ENCODE measurements at regions not wholly inside any gene's neighbourhood (a gene's known extent, or its start where the extent isn't known, plus 50 kb on each side); places are given as distances from the start of the nearest gene placed in this dataset.

DNA sequence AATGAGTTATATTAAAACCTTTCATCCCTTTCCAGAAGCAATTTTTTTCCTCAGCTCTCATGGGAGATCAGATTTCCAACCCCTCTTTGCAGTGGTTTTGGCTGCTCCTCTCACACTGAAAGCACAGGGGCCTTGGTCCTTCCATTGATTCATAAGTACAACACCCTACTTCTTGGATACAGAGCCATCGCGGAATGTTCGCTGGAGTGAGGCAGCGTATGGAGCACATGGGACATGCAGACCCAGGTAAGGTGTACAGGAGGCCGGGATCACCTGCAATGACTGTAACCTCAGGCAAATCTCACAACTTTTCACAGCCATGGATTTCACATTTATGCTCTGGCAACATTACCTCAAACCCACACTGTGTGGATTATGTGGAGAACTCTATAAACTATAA, 75.2 kb upstream of the HEY2 start:
- no peak for TF ChIP-seq CTCF (IDR thresholded peaks at IDR 0.05; ENCODE audit: insufficient read depth, low read depth, low read length)
- Histone ChIP-seq H3K4me3 (ENCODE audit: low read depth, low read length) (no peak overlapping the region), H3K36me3 (ENCODE audit: control insufficient read depth, insufficient read depth, low read length) (no peaks in the 10 kb centered on the region), H3K27me3 (ENCODE audit: control insufficient read depth, insufficient read depth, low read length) (no peaks in the 10 kb centered on the region)
- ChIA-PET CTCF (no interaction called here), POLR2A (interaction anchor here (0.7 kb wide), 1 partner anchor 164 kb away, joined by 3 read pairs; no protein-coding TSS in a partner anchor)
- no peak for DNase-seq (ENCODE audit: low read depth)

DNA sequence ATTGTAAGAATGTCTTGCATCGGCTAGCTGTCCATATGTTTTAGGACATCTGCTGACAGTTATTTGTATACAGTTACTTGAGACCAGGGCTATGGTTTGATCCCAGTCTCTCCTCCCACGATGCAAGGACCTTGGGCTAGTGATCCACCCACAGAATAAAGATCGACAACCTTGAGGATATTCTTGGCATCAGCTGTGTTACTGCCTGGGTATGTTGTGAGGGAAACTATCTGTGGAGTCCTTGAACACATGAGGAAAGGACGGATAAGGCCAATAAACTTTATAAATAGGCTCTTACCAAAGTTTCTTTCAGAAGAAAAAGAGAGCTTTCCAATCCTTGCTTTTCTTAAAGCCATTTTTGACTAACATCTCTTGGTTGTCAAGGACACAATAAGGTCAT, 70.8 kb upstream of the HEY2 start:
- H3K27me3 ChIP-seq (ENCODE audit: control insufficient read depth, insufficient read depth, low read length), result no peaks in the 10 kb centered on the region
- ChIA-PET CTCF (no interaction called here), POLR2A (no interaction called here)
- TF ChIP-seq CTCF (IDR thresholded peaks at IDR 0.05; ENCODE audit: insufficient read depth, low read depth, low read length), result no peak
- no peak for DNase-seq (ENCODE audit: low read depth)
- no peak overlapping the region for H3K4me3 ChIP-seq (ENCODE audit: low read depth, low read length)
- no peaks in the 10 kb centered on the region for H3K36me3 ChIP-seq (ENCODE audit: control insufficient read depth, insufficient read depth, low read length)

DNA sequence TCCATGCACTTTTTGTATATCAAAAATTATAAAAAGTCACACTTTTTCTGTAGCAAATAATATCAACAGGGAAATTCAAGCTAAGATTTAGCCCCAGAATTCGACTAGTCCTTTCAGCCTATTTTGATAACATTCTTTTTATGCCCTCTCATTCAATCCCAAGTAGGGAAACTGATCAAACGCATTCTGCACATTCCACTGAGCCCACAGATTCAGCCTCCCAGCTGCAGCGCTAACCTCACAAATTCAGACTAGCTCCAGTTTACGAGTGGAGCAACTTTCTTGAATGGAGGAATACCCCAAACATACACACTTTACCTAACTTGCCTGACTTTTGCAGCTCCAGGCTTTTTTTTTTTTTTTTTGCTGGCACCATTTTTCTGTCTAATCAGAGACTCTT, 70.3 kb upstream of the HEY2 start:
- ChIA-PET CTCF (no interaction called here), POLR2A (no interaction called here)
- Histone ChIP-seq H3K4me3 (ENCODE audit: low read depth, low read length) (no peak overlapping the region), H3K36me3 (ENCODE audit: control insufficient read depth, insufficient read depth, low read length) (no peaks in the 10 kb centered on the region), H3K27me3 (ENCODE audit: control insufficient read depth, insufficient read depth, low read length) (no peaks in the 10 kb centered on the region)
- DNase-seq (ENCODE audit: low read depth), result no peak
- no peak for TF ChIP-seq CTCF (IDR thresholded peaks at IDR 0.05; ENCODE audit: insufficient read depth, low read depth, low read length)

DNA sequence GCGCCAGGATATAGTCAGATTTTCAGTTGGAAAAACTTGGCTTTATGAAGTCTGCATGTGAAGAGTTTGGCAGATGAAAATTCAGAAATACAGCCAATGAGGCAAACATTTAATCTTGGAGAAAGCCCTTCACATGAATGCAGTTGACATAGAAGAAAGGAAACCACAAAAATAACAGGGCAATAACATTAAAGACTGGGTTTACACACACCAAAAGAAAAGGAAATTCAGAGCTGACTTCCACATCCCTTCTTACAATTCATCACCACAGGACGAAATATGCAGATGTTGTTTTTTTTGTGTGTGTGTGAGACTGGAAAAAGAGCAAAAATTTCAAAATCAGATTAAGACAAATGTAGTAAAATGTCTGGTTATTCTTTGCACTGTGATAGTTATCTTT, 69.8 kb upstream of the HEY2 start:
- H3K27me3 ChIP-seq (ENCODE audit: control insufficient read depth, insufficient read depth, low read length), result no peaks in the 10 kb centered on the region
- ChIA-PET POLR2A (no interaction called here), CTCF (no interaction called here)
- H3K4me3 ChIP-seq (ENCODE audit: low read depth, low read length), result no peak overlapping the region
- no peak for DNase-seq (ENCODE audit: low read depth)
- no peaks in the 10 kb centered on the region for H3K36me3 ChIP-seq (ENCODE audit: control insufficient read depth, insufficient read depth, low read length)
- TF ChIP-seq CTCF (IDR thresholded peaks at IDR 0.05; ENCODE audit: insufficient read depth, low read depth, low read length), result no peak

GRCh38 chr6:125682939-125683338, 66.5 kb upstream of the HEY2 start:
- ChIA-PET POLR2A (no interaction called here), CTCF (no interaction called here)
- no peak for DNase-seq (ENCODE audit: low read depth)
- no peak overlapping the region for H3K4me3 ChIP-seq (ENCODE audit: low read depth, low read length)
- no peak for TF ChIP-seq CTCF (IDR thresholded peaks at IDR 0.05; ENCODE audit: insufficient read depth, low read depth, low read length)
- no peaks in the 10 kb centered on the region for H3K27me3 ChIP-seq (ENCODE audit: control insufficient read depth, insufficient read depth, low read length)
- no peaks in the 10 kb centered on the region for H3K36me3 ChIP-seq (ENCODE audit: control insufficient read depth, insufficient read depth, low read length)
